ENCODE measurements at regions not wholly inside any gene's neighbourhood (a gene's known extent, or its start where the extent isn't known, plus 50 kb on each side); places are given as distances from the start of the nearest gene placed in this dataset.

DNA sequence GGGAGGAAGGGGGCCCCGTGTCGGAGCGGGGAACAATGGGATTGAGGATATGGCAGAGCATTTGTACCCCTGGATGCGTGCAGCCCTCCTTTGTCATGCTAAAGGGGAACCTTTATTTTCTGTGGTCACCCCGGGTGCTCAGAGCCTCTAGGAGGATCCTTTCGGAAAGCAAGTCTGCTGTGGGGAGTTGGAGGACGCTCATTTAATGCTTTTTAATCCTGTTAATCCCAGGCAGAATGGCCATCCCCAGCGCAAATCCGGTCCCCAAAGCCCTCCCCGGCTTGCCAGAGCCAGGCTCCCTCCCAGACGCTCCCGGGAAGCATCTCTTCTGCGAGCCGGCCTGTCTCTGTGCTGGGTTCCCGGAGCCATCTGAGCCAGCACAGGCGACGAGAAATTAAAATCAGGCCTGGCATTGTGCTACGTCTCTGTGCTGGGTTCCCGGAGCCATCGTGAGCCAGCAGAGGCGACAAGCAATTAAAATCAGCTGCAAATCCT lies 113.2 kb upstream of the PPP2R3B start:
- DNase-seq (no peak), ATAC-seq (ENCODE audit: poor library complexity) (no peak)
- Mint-ChIP-seq H3K27ac (no peak overlapping the region), H3K9me3 (peaks cover 9% of the 10 kb centered on the region), H3K27me3 (peaks cover 43% of the 10 kb centered on the region), H3K36me3 (ENCODE audit: low read depth) (no peaks in the 10 kb centered on the region), H3K4me1 (ENCODE audit: low read depth) (no peaks in the 10 kb centered on the region), H3K4me3 (no peak overlapping the region)
- H3K4me3 ChIP-seq (ENCODE audit: low read length) = no peak overlapping the region
- peaks cover 0 to 57% of the 10 kb centered on the region in 2 experiments for H3K9me3 ChIP-seq (ENCODE audit: control insufficient read depth in 1 of 2, insufficient read depth in 1 of 2, low read length in 2 of 2)
- TF ChIP-seq, protein P1, sequence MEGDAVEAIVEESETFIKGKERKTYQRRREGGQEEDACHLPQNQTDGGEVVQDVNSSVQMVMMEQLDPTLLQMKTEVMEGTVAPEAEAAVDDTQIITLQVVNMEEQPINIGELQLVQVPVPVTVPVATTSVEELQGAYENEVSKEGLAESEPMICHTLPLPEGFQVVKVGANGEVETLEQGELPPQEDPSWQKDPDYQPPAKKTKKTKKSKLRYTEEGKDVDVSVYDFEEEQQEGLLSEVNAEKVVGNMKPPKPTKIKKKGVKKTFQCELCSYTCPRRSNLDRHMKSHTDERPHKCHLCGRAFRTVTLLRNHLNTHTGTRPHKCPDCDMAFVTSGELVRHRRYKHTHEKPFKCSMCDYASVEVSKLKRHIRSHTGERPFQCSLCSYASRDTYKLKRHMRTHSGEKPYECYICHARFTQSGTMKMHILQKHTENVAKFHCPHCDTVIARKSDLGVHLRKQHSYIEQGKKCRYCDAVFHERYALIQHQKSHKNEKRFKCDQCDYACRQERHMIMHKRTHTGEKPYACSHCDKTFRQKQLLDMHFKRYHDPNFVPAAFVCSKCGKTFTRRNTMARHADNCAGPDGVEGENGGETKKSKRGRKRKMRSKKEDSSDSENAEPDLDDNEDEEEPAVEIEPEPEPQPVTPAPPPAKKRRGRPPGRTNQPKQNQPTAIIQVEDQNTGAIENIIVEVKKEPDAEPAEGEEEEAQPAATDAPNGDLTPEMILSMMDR (IDR thresholded peaks at IDR 0.05) = no peak
- ChIA-PET POLR2A (no interaction called here), CTCF (no interaction called here)
- no peaks in the 10 kb centered on the region for H3K36me3 ChIP-seq (ENCODE audit: insufficient read depth, low read length)
- intact Hi-C loops (cut with DNase I, micrococcal nuclease) = no loop called here
- H3K27ac ChIP-seq (ENCODE audit: low read depth in 1 of 2, low read length in 2 of 2) = no peak overlapping the region
- H3K4me1 ChIP-seq (ENCODE audit: insufficient read depth, low read length) = no peaks in the 10 kb centered on the region
- peaks cover 7 to 17% of the 10 kb centered on the region in 2 experiments for H3K27me3 ChIP-seq (ENCODE audit: control insufficient read depth in 1 of 2, insufficient read depth in 2 of 2, low read length in 2 of 2)

DNA sequence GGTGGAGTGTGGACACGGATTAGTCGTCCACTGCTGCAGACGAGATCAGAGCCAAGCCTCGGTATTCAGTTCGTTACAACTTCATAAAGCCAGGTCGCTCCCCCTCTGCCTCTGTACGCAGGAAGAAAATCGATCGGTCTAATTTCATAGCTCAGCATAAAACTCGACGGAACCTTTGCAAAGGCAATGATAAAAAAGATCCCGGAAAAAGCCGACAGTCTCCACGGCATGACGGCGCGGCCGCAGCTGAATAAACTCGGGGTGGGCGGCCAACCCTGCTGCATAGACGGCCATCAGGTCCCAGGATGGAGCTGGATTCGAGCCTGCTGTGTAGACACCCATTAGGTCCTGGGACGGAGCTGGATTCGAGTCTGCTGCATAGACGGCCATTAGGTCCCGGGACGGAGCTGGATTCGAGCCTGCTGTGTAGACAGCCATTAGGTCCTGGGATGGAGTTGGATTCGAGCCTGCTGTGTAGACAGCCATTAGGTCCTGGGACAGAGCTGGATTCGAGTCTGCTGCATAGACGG lies 113.8 kb upstream of the PPP2R3B start:
- no peak overlapping the region for H3K4me3 Mint-ChIP-seq
- Histone ChIP-seq H3K36me3 (ENCODE audit: insufficient read depth, low read length) (no peaks in the 10 kb centered on the region), H3K9me3 (ENCODE audit: control insufficient read depth in 1 of 2, insufficient read depth in 1 of 2, low read length in 2 of 2) (peaks cover 0 to 53% of the 10 kb centered on the region in 2 experiments), H3K27ac (ENCODE audit: low read depth in 1 of 2, low read length in 2 of 2) (no peak overlapping the region), H3K4me1 (ENCODE audit: insufficient read depth, low read length) (no peaks in the 10 kb centered on the region), H3K27me3 (ENCODE audit: control insufficient read depth in 1 of 2, insufficient read depth in 2 of 2, low read length in 2 of 2) (peaks cover 7 to 17% of the 10 kb centered on the region in 2 experiments), H3K4me3 (ENCODE audit: low read length) (no peak overlapping the region)
- H3K36me3 Mint-ChIP-seq (ENCODE audit: low read depth) = no peaks in the 10 kb centered on the region
- intact Hi-C loops (cut with DNase I, micrococcal nuclease) = no loop called here
- ATAC-seq (ENCODE audit: poor library complexity) (no peak), DNase-seq (no peak)
- peaks cover 43% of the 10 kb centered on the region for H3K27me3 Mint-ChIP-seq
- POLR2A ChIA-PET = no interaction called here
- peaks cover 9% of the 10 kb centered on the region for H3K9me3 Mint-ChIP-seq
- TF ChIP-seq, protein P1 (IDR thresholded peaks at IDR 0.05) = no peak
- H3K4me1 Mint-ChIP-seq (ENCODE audit: low read depth) = no peaks in the 10 kb centered on the region
- CTCF ChIA-PET = no interaction called here
- H3K27ac Mint-ChIP-seq = no peak overlapping the region

DNA sequence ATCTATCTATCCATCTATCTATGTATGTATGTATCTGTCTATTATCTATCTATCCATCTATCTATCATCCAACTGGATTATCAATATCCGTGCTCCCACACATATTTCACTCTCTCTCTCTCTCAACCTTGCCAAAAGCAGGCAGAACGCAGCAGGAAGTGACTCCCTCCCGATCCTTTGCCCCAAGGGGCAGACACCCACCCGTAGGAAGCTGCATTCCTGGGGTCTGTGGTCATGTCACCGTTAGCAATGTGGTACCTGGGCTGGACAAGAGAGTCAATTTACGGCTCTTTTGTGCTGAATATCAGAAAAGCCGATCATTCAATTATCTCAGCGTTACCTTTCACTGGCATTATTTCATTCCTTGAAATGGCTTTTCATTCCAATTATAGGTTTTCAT lies 119.6 kb upstream of the PPP2R3B start:
- ATAC-seq (ENCODE audit: poor library complexity) = no peak
- POLR2A ChIA-PET = no interaction called here
- intact Hi-C loops (cut with DNase I, micrococcal nuclease) = no loop called here

More for the DNA sequence above, 119.6 kb upstream of the PPP2R3B start:
- Histone ChIP-seq H3K27ac (ENCODE audit: low read depth in 1 of 2, low read length in 2 of 2) (no peak overlapping the region), H3K9me3 (ENCODE audit: control insufficient read depth in 1 of 2, insufficient read depth in 1 of 2, low read length in 2 of 2) (peaks cover 0 to 33% of the 10 kb centered on the region in 2 experiments), H3K36me3 (ENCODE audit: insufficient read depth, low read length) (no peaks in the 10 kb centered on the region), H3K27me3 (ENCODE audit: control insufficient read depth in 1 of 2, insufficient read depth in 2 of 2, low read length in 2 of 2) (peaks cover 0 to 5% of the 10 kb centered on the region in 2 experiments), H3K4me1 (ENCODE audit: insufficient read depth, low read length) (no peaks in the 10 kb centered on the region), H3K4me3 (ENCODE audit: low read length) (no peak overlapping the region)
- H3K4me3 Mint-ChIP-seq = no peak overlapping the region
- TF ChIP-seq, protein P1 (IDR thresholded peaks at IDR 0.05) = no peak
- H3K27me3 Mint-ChIP-seq = peaks cover 28% of the 10 kb centered on the region
- peaks cover 16% of the 10 kb centered on the region for H3K9me3 Mint-ChIP-seq
- no peak for DNase-seq
- CTCF ChIA-PET = no interaction called here
- H3K4me1 Mint-ChIP-seq (ENCODE audit: low read depth) = no peaks in the 10 kb centered on the region
- no peaks in the 10 kb centered on the region for H3K36me3 Mint-ChIP-seq (ENCODE audit: low read depth)
- no peak overlapping the region for H3K27ac Mint-ChIP-seq

Measured in CD4-positive, alpha-beta T cell (primary cell).